ENCODE measurements at regions not wholly inside any gene's neighbourhood (a gene's known extent, or its start where the extent isn't known, plus 50 kb on each side); places are given as distances from the start of the nearest gene placed in this dataset.

DNA sequence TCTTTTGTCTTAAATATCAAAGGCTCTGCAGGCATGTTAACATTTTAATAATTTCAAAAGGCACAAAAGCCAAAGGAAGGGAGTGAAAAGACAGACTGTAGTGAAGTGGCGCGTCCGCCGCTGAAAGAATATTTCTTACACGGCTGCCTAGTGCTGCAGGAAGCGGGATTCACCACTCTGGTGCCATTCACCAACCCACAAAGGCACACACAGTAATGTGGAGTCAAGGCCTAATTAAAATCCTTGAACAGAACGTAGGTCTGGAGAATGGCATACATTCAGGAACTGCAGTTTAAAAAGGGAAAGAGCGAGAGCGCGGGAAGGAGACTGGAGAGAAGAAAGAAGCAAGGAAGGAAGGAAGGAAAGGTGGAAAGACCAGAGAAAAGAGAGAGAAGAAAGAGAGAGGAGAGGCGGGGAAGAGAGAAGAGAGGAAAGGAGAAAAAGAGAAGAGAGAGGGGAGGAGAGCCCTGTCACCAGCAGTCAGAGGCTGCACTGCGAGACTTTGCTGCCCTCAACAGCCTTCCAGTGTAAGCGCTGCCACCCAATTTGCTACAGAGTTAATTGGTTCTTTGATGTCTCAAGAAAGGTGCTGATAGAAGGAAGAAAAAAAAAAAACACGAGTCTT lies 554.0 kb downstream of the MDFIC start:
- no peak overlapping the region for H2AFZ ChIP-seq (ENCODE audit: low read length)
- H4K20me1 ChIP-seq (ENCODE audit: insufficient read depth, low read length) = no peaks in the 10 kb centered on the region
- H3F3A ChIP-seq (ENCODE audit: insufficient read depth, low read length) = no peaks in the 10 kb centered on the region
- TF ChIP-seq, protein P1, sequence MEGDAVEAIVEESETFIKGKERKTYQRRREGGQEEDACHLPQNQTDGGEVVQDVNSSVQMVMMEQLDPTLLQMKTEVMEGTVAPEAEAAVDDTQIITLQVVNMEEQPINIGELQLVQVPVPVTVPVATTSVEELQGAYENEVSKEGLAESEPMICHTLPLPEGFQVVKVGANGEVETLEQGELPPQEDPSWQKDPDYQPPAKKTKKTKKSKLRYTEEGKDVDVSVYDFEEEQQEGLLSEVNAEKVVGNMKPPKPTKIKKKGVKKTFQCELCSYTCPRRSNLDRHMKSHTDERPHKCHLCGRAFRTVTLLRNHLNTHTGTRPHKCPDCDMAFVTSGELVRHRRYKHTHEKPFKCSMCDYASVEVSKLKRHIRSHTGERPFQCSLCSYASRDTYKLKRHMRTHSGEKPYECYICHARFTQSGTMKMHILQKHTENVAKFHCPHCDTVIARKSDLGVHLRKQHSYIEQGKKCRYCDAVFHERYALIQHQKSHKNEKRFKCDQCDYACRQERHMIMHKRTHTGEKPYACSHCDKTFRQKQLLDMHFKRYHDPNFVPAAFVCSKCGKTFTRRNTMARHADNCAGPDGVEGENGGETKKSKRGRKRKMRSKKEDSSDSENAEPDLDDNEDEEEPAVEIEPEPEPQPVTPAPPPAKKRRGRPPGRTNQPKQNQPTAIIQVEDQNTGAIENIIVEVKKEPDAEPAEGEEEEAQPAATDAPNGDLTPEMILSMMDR (IDR thresholded peaks at IDR 0.05; ENCODE audit: low read length) = no peak
- no peak for TF ChIP-seq EZH2 (optimal IDR thresholded peaks at IDR 0.05; ENCODE audit: low read depth, low read length)
- no peak for TF ChIP-seq EZH2phosphoT487 (IDR thresholded peaks at IDR 0.05; ENCODE audit: low read length)
- no peaks in the 10 kb centered on the region for H3K9me3 ChIP-seq (replicated peaks; ENCODE audit: insufficient read depth, low read length)
- no peaks in the 10 kb centered on the region for H3K9me2 ChIP-seq (replicated peaks; ENCODE audit: insufficient read depth, low read length)
- DNase-seq = no peak
- H3K27ac ChIP-seq (ENCODE audit: low read length) = no peak overlapping the region
- H3K79me2 ChIP-seq (ENCODE audit: low read length) = no peaks in the 10 kb centered on the region
- no peaks in the 10 kb centered on the region for H3K36me3 ChIP-seq (replicated peaks; ENCODE audit: insufficient read depth, low read length)
- no peak overlapping the region for H3K4me3 ChIP-seq (ENCODE audit: low read length)
- H3K4me2 ChIP-seq (ENCODE audit: low read depth, low read length) = no peak overlapping the region
- no peaks in the 10 kb centered on the region for H3K27me3 ChIP-seq (replicated peaks; ENCODE audit: insufficient read depth, low read length)
- no peaks in the 10 kb centered on the region for H3K4me1 ChIP-seq (ENCODE audit: low read length)
- no peak overlapping the region for H3K9ac ChIP-seq (ENCODE audit: low read length)

- no peak for DNase-seq
- TF ChIP-seq EZH2 (optimal IDR thresholded peaks at IDR 0.05; ENCODE audit: low read depth, low read length) = no peak
- no peak for TF ChIP-seq EZH2phosphoT487 (IDR thresholded peaks at IDR 0.05; ENCODE audit: low read length)
- TF ChIP-seq, protein P1 (IDR thresholded peaks at IDR 0.05; ENCODE audit: low read length) = no peak
- no peaks in the 10 kb centered on the region for H4K20me1 ChIP-seq (ENCODE audit: insufficient read depth, low read length)
Observed at GRCh38 chr7:115475206-115475605, 553.3 kb downstream of the MDFIC start.

DNA sequence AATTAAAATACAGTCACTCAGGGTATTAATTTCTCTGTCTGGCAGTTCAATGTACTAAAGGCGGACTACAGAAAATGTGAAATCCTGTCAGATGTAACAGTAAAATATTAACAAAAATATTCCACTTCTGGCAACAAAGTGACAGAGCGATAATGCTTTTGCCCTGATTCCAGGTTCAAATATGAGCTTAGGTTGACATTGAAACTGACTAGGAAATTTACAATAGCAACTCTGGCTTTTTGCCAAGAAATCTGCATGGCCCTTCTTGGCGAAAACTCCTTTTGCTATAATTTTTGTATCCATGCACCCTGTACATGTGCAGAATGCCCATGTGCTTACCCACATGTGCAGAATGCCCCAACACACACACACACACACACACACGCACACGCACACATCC lies 552.2 kb downstream of the MDFIC start:
- no peak overlapping the region for H3K4me3 ChIP-seq (ENCODE audit: low read length)
- TF ChIP-seq EZH2 (optimal IDR thresholded peaks at IDR 0.05; ENCODE audit: low read depth, low read length) (no peak), EZH2phosphoT487 (IDR thresholded peaks at IDR 0.05; ENCODE audit: low read length) (no peak)
- TF ChIP-seq, protein P1 (IDR thresholded peaks at IDR 0.05; ENCODE audit: low read length) = no peak
- no peak for DNase-seq
- no peak overlapping the region for H3K27ac ChIP-seq (ENCODE audit: low read length)
- no peaks in the 10 kb centered on the region for H3F3A ChIP-seq (ENCODE audit: insufficient read depth, low read length)
- H3K9ac ChIP-seq (ENCODE audit: low read length) = no peak overlapping the region
- no peak overlapping the region for H2AFZ ChIP-seq (ENCODE audit: low read length)
- no peaks in the 10 kb centered on the region for H4K20me1 ChIP-seq (ENCODE audit: insufficient read depth, low read length)
- H3K4me2 ChIP-seq (ENCODE audit: low read depth, low read length) = no peak overlapping the region
- no peaks in the 10 kb centered on the region for H3K27me3 ChIP-seq (replicated peaks; ENCODE audit: insufficient read depth, low read length)
- H3K79me2 ChIP-seq (ENCODE audit: low read length) = no peaks in the 10 kb centered on the region
- H3K4me1 ChIP-seq (ENCODE audit: low read length) = no peaks in the 10 kb centered on the region
- H3K9me2 ChIP-seq (replicated peaks; ENCODE audit: insufficient read depth, low read length) = no peaks in the 10 kb centered on the region
- H3K36me3 ChIP-seq (replicated peaks; ENCODE audit: insufficient read depth, low read length) = no peaks in the 10 kb centered on the region
- no peaks in the 10 kb centered on the region for H3K9me3 ChIP-seq (replicated peaks; ENCODE audit: insufficient read depth, low read length)

More at GRCh38 chr7:115475206-115475605, 553.3 kb downstream of the MDFIC start:
- Histone ChIP-seq H3K27ac (ENCODE audit: low read length) (no peak overlapping the region), H3K9me3 (replicated peaks; ENCODE audit: insufficient read depth, low read length) (no peaks in the 10 kb centered on the region), H3K36me3 (replicated peaks; ENCODE audit: insufficient read depth, low read length) (no peaks in the 10 kb centered on the region), H3K9ac (ENCODE audit: low read length) (no peak overlapping the region), H3K27me3 (replicated peaks; ENCODE audit: insufficient read depth, low read length) (no peaks in the 10 kb centered on the region), H3K9me2 (replicated peaks; ENCODE audit: insufficient read depth, low read length) (no peaks in the 10 kb centered on the region), H3K79me2 (ENCODE audit: low read length) (no peaks in the 10 kb centered on the region), H3K4me1 (ENCODE audit: low read length) (no peaks in the 10 kb centered on the region), H3K4me3 (ENCODE audit: low read length) (no peak overlapping the region), H2AFZ (ENCODE audit: low read length) (no peak overlapping the region), H3F3A (ENCODE audit: insufficient read depth, low read length) (no peaks in the 10 kb centered on the region), H3K4me2 (ENCODE audit: low read depth, low read length) (no peak overlapping the region)
